Omental fat pad (tissue), 3 donors: ENCODE measurements at regions not wholly inside any gene's neighbourhood (a gene's known extent, or its start where the extent isn't known, plus 50 kb on each side); places are given as distances from the start of the nearest gene placed in this dataset.

Experiments used
- ATAC-seq: fragments of 150-250 bp; one replicate; pipeline ENCODE4 v1.9.1; 2016; ENCODE audit warnings: mild to moderate bottlenecking, moderate library complexity; ENCODE audit not compliant: low FRiP score
- DNase-seq: peaks from one replicate; pipeline ENCODE4 v3.0.0-alpha.2; 2019; ENCODE audit warnings: low spot score
- TF ChIP-seq, protein P1 (sequence below), 3 donors: fragments of 450-650 bp; IDR thresholded peaks; one replicate each; pipeline ENCODE4 v1.5.1; 2016 to 2017; ENCODE audit warnings: antibody characterized with exemption in 3 of 3, mild to moderate bottlenecking in 3 of 3, moderate library complexity in 2 of 3

- DNase-seq (no peak), ATAC-seq (no peak)
- TF ChIP-seq, protein P1, sequence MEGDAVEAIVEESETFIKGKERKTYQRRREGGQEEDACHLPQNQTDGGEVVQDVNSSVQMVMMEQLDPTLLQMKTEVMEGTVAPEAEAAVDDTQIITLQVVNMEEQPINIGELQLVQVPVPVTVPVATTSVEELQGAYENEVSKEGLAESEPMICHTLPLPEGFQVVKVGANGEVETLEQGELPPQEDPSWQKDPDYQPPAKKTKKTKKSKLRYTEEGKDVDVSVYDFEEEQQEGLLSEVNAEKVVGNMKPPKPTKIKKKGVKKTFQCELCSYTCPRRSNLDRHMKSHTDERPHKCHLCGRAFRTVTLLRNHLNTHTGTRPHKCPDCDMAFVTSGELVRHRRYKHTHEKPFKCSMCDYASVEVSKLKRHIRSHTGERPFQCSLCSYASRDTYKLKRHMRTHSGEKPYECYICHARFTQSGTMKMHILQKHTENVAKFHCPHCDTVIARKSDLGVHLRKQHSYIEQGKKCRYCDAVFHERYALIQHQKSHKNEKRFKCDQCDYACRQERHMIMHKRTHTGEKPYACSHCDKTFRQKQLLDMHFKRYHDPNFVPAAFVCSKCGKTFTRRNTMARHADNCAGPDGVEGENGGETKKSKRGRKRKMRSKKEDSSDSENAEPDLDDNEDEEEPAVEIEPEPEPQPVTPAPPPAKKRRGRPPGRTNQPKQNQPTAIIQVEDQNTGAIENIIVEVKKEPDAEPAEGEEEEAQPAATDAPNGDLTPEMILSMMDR (IDR thresholded peaks at IDR 0.05): no peak
Measured at GRCh38 chr2:120501591-120501990, 155.7 kb downstream of the INHBB start.

GRCh38 chr2:120502357-120502756 is 156.4 kb downstream of the INHBB start:
- no peak for ATAC-seq
- DNase-seq: no peak
- TF ChIP-seq, protein P1 (IDR thresholded peaks at IDR 0.05): no peak

DNA sequence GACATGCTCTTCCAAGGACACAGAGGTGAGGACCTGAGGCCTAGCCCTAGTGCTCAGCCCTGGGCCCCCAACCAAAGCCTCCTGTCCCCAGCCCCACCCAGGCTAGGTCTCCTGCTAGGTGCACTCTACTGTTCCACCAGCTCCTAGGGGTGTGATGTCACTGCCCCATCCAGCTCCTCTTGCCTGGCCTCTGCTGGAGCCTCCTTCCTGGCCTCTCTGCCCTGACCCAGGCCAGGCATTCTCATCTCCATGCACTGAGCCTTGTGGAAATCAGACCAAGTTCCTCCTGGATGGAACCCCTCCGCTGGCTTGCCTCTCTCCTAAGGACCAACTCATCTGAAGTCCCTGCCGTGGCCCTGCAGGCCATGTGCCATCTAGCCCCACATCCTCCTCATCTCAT is 156.8 kb downstream of the INHBB start:
- TF ChIP-seq, protein P1 (IDR thresholded peaks at IDR 0.05): no peak
- no peak for ATAC-seq
- no peak for DNase-seq

- DNase-seq: no peak
- TF ChIP-seq, protein P1 (IDR thresholded peaks at IDR 0.05): no peak
- no peak for ATAC-seq
Measured at GRCh38 chr2:120503206-120503792, 157.4 kb downstream of the INHBB start.

DNA sequence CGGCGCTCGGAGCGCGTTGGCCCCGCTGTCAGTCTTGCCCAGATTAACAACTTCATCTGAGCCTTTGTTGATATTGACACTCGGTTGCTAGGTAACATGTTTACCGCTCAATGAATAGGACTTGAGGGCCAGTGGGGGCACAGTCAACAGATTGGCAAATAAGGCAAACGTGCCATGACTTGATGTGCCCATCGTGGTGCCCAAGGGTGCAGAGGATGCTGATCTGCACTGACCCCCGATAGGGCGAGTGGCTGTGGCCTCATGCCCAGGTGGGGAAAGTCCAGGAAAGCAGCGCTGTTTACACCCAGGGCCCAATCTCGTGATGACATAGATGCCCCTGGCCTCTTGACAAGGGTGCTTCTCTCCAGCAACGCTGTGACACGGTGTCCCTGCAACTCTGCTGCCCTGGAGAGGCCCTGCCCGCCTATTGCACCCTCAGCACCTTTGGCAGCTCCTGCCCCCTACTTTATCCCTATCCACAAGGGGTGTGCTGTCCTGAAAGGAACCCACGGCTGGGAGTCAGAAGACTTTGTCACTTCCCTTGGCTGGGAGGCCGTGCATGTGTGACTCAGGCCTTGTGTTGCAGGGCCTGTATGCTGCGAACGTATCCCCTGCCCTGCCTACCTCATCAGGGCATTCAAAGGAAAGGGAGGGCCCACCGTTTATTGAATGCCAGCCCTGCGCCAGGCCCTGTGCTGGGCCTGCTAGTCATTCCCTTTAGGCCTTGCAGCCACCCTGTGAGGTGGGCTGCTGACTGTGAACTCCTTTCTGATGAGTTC is 158.0 kb downstream of the INHBB start:
- TF ChIP-seq, protein P1 (IDR thresholded peaks at IDR 0.05): no peak
- ATAC-seq: no peak

DNA sequence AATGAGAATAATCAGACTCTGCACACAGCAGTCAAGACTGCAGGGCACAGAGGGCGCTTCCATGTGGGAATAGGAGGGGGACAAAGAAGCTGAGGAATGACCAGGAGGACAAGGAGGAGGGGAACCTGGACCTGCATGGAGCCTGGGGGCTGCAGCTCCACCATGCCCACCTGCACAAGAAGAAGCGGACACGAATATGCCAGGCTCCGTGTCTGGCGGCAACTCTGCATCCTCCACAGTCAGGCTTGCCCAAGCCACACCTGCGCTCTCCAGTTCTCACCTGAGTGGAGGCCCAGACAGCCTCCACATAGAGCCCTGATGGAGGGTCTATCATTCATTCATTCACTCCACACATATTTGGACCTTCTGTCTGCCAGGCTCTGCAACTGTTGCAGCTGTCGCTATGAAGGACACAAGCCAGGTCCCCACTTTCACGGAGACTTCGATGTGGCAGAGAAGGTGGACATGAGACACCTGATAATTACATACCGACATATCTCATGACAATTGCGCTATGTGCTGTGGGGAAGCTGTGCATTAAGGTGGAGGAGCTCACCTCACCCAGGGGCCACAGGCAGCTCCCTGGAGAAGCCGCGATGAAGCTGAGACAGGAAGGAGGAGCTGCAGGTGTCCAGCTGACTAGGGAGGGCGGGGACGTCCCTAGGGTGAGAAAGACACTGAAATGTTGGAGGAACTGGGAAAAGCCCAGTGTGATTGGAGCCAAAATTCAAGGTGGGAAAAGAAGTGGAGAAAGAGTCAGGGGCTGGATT is 159.2 kb downstream of the INHBB start:
- DNase-seq (no peak), ATAC-seq (no peak)
- TF ChIP-seq, protein P1 (IDR thresholded peaks at IDR 0.05): no peak

More for the DNA sequence above, 158.0 kb downstream of the INHBB start:
- DNase-seq: no peak
